ENCODE measurements at regions not wholly inside any gene's neighbourhood (a gene's known extent, or its start where the extent isn't known, plus 50 kb on each side); places are given as distances from the start of the nearest gene placed in this dataset.

DNA sequence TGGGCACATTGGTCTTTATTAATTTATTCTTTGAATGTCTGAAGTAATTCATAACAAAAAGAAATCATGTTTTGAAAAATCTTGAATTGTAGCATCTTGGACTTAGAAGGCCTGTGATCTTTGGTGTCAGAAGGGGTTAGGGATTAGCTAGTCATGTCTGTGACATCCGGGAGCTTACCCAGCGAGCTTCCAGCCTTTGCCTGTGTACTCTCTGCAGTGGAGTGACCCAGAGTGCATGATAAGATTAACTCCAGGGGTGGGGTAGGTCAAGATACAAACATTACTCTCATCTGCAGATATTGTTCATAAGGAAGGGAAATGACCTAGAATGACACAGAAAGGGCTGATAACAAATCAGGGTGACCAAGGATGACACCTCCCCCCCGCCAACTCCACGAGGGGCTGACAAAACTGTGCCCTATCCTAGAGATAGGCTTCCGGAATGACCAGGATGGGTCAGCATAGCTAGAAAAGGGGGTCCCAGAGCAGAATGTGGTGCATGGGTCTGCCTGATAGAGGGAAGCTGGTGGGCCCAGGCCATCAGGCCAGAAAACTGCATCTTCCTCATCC is 56.6 kb upstream of the BLCAP start:
- TF ChIP-seq GATA1 (IDR thresholded peaks at IDR 0.05; ENCODE audit: low read depth, low read length) (no peak), POLR2A (IDR thresholded peaks at IDR 0.05; ENCODE audit: low read length) (no peak)

DNA sequence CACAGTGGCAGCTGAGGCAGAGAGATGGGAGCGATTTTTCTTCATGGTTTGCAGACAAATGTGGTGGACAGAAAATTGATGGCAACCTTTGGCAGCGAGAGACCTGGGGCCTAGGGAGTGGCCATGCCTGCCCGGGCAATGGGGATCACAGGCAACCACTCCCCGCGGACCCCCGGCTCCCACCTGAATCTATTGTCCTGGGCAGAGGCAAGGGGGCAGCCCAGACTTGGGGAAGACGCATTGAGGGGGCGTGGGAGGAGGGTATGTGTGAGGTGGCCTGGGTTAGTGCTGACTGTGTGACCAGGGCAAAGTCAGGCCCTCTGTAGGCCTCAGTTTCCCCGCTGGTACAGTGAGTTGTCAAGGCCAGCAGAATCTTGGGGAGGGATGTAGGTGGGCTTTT is 53.6 kb upstream of the BLCAP start:
- DNase-seq = no peak
- no peak for TF ChIP-seq GATA1 (IDR thresholded peaks at IDR 0.05; ENCODE audit: low read depth, low read length)
- no peak for TF ChIP-seq POLR2A (IDR thresholded peaks at IDR 0.05; ENCODE audit: low read length)

More for the DNA sequence above, 56.6 kb upstream of the BLCAP start:
- DNase-seq = no peak

DNA sequence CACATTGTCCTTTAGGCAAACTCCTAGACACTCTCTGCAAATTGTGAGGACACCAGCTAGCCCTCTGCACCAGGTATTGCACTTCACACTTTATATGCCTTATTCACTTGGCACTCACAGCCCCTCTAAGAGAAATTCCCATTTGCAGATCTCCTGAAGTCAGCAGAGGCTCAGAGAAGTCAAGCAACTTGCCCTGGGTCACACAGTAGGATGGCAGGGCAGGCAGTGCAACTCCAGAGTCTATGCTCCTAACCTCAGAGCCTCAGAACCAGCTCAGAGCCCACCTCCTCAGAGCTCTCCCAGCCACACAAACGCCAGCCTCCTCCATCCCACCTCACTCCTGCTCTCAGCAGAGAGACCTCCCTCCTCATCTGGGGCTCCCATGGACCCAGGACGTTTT is 52.4 kb upstream of the BLCAP start:
- TF ChIP-seq GATA1 (IDR thresholded peaks at IDR 0.05; ENCODE audit: low read depth, low read length) = no peak
- TF ChIP-seq POLR2A (IDR thresholded peaks at IDR 0.05; ENCODE audit: low read length) = no peak
- DNase-seq = no peak

GRCh38 chr20:37579106-37579505 is 51.4 kb upstream of the BLCAP start:
- no peak for TF ChIP-seq GATA1 (IDR thresholded peaks at IDR 0.05; ENCODE audit: low read depth, low read length)
- TF ChIP-seq POLR2A (IDR thresholded peaks at IDR 0.05; ENCODE audit: low read length) = no peak
- no peak for DNase-seq

- DNase-seq = no peak
- TF ChIP-seq GATA1 (IDR thresholded peaks at IDR 0.05; ENCODE audit: low read depth, low read length) = no peak
- no peak for TF ChIP-seq POLR2A (IDR thresholded peaks at IDR 0.05; ENCODE audit: low read length)
Measured at GRCh38 chr20:37577981-37578380, 50.3 kb upstream of the BLCAP start.

Measured in erythroblast (primary cell).